GM18502 (cell line): ENCODE measurements at regions not wholly inside any gene's neighbourhood (a gene's known extent, or its start where the extent isn't known, plus 50 kb on each side); places are given as distances from the start of the nearest gene placed in this dataset.
"Not testable (repeated sequence)": the region's sequence is repeated elsewhere in the genome, so short reads cannot be mapped to it uniquely, and the experiment has no call there.

Source experiments
- ATAC-seq: cut with Tn5 transposase; IDR thresholded peaks from one replicate; pipeline ENCODE4 v1.9.1; 2021; ENCODE audit warnings: mild to moderate bottlenecking; ENCODE audit not compliant: unreplicated experiment, poor library complexity

DNA sequence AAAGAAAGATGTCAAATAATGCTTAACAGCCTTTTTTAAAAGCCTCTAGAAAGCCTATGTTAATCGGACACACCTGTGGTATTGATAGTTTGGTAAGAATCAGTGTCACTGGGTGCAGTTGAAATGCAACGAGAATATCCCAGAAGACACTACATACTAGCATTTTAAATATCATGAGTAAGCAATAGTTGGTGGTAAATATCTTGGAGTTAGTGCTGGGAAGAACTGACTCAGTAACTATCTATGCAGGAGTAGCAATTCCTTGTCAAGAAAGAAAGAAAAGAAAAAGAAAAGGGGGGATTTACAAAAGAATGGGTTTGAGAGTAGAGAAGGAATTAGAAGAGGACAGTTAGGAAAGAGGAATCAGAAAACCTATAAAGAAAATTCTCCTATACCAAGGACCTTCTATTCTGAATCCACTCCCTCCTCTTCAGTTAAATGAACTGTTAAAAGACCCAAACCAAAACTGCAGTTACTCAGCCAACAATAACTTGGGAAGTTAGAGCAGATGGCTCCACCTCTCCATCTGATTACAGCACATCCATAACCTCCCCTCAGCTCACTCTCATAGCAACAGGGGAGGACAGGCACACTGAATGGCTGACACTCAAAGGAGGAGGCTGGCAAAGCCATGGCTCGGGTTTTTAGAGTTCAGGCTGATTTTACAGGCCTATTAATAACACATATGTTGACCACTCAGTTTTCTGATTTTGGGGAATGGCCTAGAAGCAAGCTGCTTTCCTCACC, 207.6 kb upstream of the MDFIC2 start:
- ATAC-seq, result no peak

DNA sequence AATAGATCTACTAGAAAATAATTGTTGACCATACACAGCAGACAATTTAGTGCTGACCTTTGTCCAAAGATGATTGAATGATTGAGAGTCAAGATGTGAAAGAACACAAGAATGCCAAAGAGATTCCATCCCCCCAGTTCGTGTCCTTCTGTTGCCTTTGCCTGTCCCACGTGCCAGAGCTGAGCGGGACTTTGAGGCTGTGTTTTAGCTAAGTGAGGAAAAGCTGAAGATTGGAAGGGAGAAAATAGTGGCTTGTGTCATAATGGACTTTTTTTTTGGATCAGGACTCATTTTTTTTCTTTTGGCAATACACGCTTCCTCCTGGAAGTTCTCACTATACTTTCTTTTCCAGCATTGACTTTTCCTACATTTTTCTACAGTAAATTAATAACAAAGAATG, 206.6 kb upstream of the MDFIC2 start:
- no peak for ATAC-seq

DNA sequence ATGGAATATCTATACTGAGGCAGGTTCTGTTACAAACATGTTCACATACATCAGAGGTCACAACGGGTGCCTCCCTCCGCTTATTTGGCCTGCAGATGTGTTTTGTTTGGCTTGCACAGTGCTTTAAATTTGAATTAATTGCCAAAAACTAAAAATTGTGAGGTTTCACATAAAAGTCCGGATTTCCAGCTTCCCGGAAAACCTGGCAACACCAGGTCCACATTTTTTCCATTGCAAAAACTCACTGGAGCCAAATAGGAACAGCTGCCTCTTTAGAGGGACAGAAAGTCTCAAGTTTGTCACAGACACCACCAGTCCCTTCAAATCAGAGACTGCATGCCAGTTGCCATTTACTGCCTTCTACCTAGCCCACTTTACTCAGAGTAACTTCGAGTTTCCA, 205.9 kb upstream of the MDFIC2 start:
- no peak for ATAC-seq

DNA sequence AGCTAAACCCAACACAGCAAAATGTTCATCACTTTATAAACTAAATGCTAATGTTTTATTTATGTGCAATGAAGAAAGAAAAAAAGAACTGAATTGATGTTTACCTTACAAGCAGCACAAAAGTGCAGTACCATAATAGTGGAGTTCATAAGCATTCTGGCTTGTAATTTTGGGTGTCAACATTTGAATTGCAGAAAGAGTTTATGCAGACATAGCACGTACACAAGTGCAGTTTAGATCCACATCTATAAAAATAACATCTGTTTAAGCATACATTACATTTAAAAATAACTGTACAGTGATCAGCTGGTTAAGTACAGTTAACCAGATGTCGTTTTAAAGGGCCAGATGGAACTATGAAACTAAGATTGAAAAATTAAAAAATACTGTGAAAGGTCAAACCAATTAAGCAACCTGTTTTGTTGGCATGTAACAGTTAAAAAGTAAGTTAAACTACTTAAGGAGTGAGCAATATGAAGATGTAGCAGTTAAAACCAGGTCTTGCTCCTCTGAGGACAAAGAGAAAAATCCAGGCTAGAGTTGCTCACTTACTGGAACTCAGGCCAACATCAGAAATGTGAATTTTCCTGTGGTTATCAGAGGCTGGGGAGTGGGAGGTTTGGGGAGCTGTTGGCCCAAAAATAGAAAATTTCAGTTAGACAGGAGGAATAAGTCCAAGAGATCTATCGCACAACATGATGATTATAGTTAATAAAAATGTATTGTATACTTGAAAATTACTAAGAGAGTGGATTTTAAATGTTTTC, 204.9 kb upstream of the MDFIC2 start:
- ATAC-seq, result no peak

DNA sequence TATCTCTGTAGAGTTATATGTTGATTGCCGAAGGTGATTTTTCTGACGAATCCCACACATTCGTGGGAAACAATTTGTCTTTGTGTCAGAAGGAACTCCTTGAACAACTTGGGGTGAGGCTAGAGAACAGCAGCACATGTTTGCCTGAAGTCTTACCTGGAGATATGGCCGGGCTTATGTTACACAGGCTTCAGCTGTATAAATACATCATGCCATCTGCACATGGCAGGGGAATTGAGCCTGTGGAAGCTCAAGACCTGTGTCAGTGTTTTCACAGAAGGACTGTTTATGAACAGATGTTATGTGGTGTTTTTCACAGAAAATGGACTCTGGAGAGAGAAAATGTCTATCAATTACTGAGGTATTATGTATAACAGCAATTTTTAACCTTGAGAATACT, 203.6 kb upstream of the MDFIC2 start:
- ATAC-seq, result no peak

DNA sequence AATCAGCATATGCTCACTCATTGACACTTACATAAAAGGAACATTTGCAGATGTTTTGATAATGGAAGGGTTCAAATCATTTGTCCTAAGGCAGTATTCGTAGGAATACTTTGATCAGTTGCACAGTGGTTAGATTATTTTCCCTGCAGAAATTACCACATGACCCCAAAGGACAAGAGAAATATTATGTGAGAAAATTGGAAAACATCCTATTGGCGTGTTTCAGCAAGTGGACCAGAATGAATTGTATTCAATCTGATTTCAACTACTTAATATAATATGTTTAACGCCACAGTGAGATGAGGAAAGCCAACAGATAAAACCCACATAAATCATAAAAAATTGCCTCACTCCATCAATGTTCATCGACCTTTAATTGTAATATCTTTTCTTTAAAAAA, 195.0 kb upstream of the MDFIC2 start:
- no peak for ATAC-seq

DNA sequence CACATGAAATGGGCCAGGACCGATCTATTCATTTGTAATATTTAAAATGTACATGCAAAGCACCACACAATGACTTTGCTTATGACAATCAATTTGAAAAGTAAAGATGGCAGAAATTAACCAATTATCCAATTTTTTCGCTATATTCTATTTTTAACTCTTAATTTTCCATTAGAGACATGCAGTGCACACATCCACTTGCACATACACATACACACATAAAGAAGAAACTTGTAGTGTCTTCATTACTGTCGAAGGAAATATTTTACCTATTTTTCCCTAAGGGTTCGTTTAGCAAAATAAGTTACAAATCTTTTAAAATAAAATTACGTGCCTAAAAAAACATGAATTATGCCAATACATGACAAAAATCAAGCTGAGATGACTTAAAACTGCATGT, 194.3 kb upstream of the MDFIC2 start:
- ATAC-seq, result no peak

DNA sequence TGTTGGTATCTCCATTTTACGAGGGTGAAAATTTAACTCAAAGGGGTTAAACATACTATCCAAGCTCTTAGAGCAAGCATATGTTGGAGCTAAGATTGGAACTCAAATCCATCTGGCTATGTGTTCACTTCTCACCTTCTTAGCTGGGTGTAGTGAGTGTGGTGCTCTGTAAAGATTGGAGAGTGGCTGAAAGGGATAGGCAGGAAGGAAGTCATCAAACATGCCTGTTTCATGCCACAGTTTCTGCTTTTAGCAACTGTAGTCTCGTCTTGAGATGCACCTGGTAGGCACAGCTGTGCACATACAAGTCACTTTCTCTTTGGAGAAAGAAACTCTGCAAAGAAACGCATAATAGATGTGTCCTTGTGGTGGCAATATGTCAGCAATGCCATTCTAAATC, 189.1 kb upstream of the MDFIC2 start:
- ATAC-seq, result no peak

DNA sequence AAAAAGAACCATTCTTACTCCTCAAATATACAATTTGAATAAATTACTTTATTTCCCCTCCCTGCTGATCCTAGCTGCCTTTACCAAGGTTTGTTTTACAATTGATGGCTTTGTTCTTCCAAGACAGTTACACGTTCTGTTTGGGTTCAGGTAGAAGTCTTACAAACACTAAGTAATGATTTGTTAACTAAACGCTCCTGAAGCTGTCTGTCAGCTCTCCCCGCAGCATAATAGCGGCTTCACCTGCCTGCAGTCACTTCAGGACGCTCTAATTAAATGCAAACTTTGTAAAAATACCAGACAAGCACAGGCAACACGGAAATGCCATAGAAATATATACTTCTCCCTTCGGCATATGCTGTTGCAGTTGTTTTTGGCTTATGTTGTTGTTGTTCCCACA, 176.4 kb upstream of the MDFIC2 start:
- ATAC-seq, result no peak

DNA sequence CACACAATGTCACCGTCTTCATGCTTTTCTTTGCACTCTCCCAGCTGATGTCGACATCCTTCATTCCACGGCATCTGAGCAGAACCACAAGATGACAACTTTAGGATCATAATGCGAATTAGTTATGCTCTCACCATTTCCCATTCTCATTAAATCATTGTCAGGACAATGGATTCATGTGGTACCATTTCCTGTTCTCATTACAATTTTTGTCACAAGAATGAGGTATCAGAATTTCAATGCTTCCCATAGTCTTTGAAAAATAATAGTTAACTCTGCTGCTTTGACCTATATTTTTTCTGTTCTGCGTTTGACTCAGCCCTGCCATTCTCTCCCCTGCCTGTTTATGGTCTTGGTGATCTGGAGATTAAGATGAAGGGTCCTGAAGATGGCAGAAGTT, 175.7 kb upstream of the MDFIC2 start:
- no peak for ATAC-seq

DNA sequence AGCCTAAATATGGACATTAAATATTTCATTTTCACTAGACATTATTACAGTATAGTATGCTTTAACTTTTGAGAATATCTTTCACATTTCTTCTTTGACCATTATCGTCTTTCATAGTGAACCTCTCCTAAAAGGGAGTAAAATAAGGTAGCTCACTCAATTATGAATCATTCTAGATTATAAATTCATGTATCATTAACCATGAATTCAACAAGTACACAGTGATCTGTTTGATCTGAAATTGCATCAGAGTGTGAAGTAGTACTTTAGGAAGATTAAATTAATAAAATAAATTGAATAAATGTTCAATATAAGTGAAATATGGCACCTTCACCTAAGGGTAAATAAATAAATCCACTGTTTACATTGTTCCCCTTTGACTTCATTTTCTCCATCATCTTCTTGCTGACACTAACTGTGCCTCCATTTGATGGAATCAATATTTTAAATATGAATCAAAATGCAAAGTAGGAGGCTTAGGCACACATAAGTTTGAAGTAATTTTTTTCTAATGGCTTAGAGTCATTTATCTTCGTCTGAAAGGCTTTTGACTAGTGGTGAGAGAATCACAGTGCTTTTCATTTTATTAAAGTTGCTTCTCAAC, 174.1 kb upstream of the MDFIC2 start:
- no peak for ATAC-seq

DNA sequence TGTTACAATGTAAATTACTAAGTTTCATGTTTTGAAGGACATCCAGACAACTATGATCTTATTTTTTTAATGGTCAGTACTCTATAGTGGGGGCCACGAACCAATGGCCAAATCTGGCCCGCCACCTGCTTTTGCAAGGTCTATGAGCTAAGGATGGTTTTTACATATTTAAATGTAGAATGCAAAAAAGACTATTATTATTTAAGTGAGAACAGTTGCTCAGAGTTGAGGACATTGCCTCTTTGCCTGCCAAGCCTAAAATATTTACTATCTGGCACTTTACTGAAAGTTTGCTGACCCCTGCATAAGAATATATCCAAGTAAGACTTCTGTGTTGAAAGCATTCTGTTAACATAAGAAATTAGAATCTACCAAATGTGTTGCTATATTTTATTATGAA, 163.7 kb upstream of the MDFIC2 start:
- ATAC-seq, result no peak

DNA sequence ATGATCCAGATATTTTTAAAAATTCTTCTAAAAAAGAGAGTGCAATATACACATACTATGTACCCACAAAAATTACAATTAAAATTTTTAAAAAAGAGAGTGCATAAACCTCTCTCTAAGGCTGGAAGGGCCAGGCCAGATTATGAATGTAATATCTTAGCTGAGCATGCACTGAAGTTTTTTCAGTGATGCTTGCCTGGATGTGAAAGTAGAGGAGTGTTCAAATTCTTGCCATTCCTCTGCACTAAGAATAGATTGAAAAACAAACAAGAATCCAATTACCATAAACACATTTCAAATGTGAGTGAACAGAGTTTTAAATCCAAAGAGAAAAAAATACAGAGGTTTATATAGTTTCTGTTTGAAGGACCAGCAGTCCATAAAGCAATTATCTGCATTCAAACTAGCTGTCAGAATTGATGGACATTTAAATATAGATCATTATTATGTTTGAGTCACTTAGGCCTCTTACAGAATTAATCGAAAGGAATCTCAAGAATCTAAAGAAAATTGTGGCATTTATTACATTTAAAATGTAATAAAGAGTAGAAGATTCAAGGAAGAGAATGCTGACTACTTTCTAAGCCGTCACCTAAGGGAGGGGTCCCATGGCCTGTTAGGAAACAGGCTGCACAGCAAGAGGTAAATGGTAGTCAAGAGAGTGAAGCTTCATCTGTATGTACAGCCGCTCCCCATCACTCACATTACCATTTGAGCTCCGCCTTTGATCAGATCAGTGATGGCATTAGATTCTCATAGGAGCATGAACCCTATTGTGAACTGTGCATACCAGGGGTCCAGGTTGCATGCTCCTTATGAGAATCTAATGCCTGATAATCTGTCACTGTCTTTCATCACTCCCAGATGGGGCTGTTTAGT, 159.3 kb upstream of the MDFIC2 start:
- no peak for ATAC-seq

DNA sequence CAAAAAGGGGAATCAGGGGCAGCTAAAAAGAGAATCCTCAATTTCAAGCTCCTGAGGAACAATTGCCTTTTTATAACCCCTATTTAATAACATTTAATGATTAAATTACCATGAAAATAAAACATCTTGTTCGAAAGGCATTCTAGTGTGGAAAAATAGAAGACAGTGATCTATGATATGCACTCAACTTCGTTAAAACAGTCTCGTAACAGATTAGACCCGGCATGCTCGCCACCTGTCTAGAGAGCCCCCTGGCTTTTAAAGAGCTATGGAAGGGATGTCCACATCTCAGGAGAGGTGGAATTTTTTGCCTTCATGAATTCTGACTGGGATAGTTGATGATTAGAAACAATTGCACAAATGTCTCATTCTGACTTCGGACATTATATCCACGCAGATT, 153.7 kb upstream of the MDFIC2 start:
- ATAC-seq, result no peak

DNA sequence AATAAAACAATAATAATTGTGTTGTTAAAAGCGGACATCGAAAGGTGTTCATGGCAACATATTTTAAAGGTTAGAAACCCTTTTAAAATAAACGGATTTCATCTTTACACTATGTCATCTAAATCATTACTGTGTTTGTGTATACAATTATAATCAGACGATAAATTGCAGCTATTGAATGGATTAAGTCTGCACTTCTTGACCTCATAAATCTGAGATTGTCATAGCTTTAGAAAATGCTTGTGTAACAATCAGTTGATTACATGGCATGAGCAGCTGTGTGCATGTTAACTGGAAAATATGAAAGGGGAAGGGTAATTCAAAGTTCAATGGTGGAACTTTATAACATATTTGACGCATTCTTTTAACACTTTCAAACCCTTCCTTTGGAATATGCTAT, 152.4 kb upstream of the MDFIC2 start:
- ATAC-seq, result no peak

DNA sequence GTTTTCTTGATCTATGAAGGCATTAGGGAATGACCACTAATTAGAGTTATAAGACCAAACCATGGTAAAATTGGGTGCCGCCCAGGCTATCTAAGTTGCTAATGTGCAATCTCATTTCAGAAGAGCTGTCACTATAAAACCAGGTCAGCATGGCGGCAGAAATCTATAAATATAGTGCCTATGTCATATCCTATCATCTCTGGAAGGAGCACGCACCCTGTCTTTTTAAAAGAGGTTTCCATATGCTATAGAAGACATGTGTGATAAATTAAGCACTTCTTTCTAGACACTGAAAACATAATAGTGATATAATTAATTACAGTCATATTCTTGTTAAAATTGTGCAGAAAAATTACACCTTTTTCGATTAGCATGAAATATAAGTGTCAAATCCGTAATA, 152.0 kb upstream of the MDFIC2 start:
- ATAC-seq, result no peak

DNA sequence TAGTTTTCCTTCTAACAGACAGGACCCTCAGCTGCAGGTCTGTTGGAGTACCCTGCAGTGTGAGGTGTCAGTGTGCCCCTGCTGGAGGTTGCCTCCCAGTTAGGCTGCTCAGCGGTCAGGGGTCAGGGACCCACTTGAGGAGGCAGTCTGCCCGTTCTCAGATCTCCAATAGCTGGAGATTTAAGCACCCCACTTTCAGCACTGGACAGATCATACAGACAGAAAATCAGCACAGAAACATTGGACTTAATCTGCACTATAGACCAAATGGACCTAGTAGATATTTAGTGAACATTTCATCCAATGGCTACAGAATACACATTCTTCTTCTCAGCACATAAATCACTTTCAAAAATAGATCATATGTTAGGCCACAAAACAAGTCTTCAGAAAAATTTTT, 137.8 kb upstream of the MDFIC2 start:
- ATAC-seq, result not testable (repeated sequence)

DNA sequence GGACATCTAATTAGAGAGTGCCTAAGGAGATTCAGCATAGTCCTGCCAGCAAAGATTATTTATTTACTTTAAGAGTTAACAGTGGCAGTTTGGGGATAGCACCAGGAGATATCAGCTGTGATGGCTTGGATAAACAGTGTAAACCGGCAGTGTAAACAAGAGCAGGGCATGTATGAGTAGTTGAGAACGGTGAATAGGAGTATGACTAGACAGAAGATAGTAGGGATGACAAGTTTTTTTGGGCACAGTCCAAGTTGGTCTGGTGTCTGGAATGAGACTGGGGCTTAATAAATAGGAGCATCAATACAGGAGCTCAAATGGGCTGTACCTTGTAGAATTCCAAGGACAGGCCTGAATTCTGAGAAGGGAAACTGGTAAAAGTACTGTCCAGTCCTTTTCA, 123.0 kb upstream of the MDFIC2 start:
- ATAC-seq, result not testable (repeated sequence)

DNA sequence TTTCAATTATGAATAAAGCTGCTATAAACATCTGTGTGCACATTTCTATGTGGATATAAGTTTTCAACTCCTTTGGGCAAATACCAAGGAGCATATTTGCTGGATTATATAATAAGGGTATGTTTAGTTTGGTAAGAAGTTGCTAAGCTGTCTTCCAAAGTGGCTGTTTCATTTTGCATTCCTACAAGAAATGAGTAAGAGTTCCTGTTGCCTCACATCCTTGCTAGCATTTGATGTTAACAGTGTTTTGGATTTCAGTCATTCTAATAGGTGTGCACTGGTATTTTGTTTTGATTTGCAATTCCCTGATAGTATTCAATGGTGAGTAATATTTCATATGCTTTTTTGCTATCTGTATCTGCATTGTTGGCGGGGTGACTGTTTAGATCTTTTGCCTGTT, 120.7 kb upstream of the MDFIC2 start:
- no peak for ATAC-seq

DNA sequence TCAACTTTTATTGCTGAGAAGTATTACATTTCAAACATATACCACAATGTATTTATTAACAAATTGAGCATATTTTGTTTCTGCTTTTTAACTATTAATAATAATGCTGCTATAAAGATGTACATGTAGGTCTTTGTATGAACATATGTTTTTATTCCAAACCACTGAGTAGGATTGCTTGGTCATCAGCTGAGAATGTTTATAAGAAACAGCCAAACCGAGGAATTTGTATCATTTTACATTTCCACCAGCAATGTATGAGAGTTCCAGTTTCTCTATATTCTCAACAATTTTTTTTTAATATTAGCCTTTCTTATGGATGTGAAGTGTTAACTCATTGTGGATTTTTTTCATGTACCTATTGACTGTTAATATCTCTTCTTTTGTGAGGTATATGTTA, 119.5 kb upstream of the MDFIC2 start:
- no peak for ATAC-seq

DNA sequence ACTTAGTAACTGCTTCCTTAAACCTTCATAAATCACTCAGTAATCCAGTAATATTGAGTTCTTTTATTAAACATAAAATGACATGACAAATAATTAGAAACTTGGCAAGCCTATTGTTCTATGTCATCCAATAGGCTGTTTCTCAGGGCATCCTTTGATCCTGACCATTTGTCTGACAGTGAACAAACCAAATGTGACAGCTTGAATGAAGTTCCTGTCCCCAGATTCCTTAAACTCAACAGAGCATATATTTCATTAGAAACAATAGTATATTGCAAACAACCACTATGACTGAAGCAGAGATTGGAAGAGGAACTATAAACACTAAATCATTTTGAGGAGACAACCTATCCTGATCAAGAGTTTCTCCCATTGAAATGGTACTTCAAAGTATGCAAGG, 113.6 kb upstream of the MDFIC2 start:
- ATAC-seq, result no peak
